Motor neuron (in vitro differentiated cells): ENCODE measurements at regions not wholly inside any gene's neighbourhood (a gene's known extent, or its start where the extent isn't known, plus 50 kb on each side); places are given as distances from the start of the nearest gene placed in this dataset.

Source experiments
- ATAC-seq, 8 experiments: fragments of 200-7000 bp; cut with Tn5 transposase; replicated peaks in 6 of 8; 2 replicates each; pipeline ENCODE4 v1.8.0; 2021; ENCODE audit warnings: mild to moderate bottlenecking in 8 of 8, moderate library complexity in 8 of 8
- H3K27ac ChIP-seq, 2 donors: fragments of 250-450 bp; sonication (Bioruptor Pico); 2 replicates each; pipeline ENCODE4 v1.9.0; 2021; ENCODE audit warnings: antibody characterized with exemption in 2 of 2, mild to moderate bottlenecking in 2 of 2, moderate library complexity in 1 of 2
- H3K4me1 ChIP-seq, 2 donors: fragments of 250-450 bp; sonication (Bioruptor Pico); replicated peaks in 1 of 2; 2 replicates each; pipeline ENCODE4 v1.6.1; 2021; ENCODE audit warnings: antibody characterized with exemption in 2 of 2, mild to moderate bottlenecking in 2 of 2, moderate library complexity in 1 of 2
- H3K4me3 ChIP-seq, 5 donors: fragments of 250-450 bp; sonication (Bioruptor Pico); 2 replicates each; pipeline ENCODE4 v1.9.0; 2021; ENCODE audit warnings: antibody characterized with exemption in 5 of 5, mild to moderate bottlenecking in 5 of 5, moderate library complexity in 4 of 5
- WGBS, 10 experiments: fragments of 450-650 bp; shearing (Covaris generic); methylation state at CpG; one replicate each; pipeline ENCODE4 v1.0.0; 2022; 5-methylcytosine and 5-hydroxymethylcytosine counted together
- in situ Hi-C, 9 experiments: fragments of 400-800 bp; cut with MboI; loops; one replicate each; pipeline ENCODE4 v1.15.0; 2021; ENCODE audit warnings: low sequenced_read_pairs in 9 of 9, low pct_unique_long_range_greater_than_20kb in 2 of 9; ENCODE audit not compliant: unreplicated experiment in 9 of 9

GRCh38 chr20:7449269-7449668, 491.0 kb downstream of the HAO1 start:
- no peaks in the 10 kb centered on the region for H3K4me1 ChIP-seq
- no peak overlapping the region for H3K27ac ChIP-seq
- no peak overlapping the region for H3K4me3 ChIP-seq
- no peak for ATAC-seq
- WGBS, 10 experiments: 0 to 86% (median 60%) methylated on average over 1 of the region's 1 CpG; no CpG with 5 or more reads in 2 of the 10 experiments
- in situ Hi-C loops: no loop called here

GRCh38 chr20:7452890-7453289, 487.4 kb downstream of the HAO1 start:
- in situ Hi-C loops: no loop called here
- ATAC-seq: no peak
- H3K27ac ChIP-seq: no peak overlapping the region
- no peaks in the 10 kb centered on the region for H3K4me1 ChIP-seq
- WGBS, 10 experiments: 56 to 100% (median 96%) methylated on average over 1 to 2 of the region's 2 CpGs
- no peak overlapping the region for H3K4me3 ChIP-seq

DNA sequence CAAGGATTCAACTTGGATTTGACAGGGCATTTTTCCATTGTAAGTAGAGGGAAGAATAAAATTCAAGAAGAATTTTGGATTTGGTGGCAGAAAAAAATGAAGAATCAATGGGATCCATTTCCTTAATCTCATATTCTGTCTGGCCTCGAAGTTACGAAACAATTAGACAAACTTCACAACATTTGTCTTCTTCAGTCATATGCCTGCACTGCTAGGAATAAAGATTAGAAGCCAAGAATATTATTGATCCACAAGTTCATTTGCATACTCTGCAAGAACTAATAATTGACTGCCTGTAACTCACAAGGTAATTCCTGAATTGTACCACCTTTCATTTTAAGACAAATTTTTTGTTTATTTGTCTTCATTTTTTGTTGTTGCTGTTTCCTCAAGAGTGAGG, 486.2 kb downstream of the HAO1 start:
- in situ Hi-C loops: no loop called here
- no peak overlapping the region for H3K4me3 ChIP-seq
- ATAC-seq: no peak
- no peak overlapping the region for H3K27ac ChIP-seq
- 44 to 94% (median 83%) methylated on average over 2 of the region's 2 CpGs; no CpG with 5 or more reads in 1 of the 10 experiments for WGBS, 10 experiments
- no peaks in the 10 kb centered on the region for H3K4me1 ChIP-seq

- ATAC-seq: no peak
- in situ Hi-C loops: no loop called here
- H3K4me1 ChIP-seq: no peaks in the 10 kb centered on the region
- H3K4me3 ChIP-seq: no peak overlapping the region
- WGBS, 10 experiments: 71 to 92% (median 83%) methylated on average over 1 to 3 of the region's 3 CpGs
- no peak overlapping the region for H3K27ac ChIP-seq
Observed at GRCh38 chr20:7458459-7458858, 481.8 kb downstream of the HAO1 start.

DNA sequence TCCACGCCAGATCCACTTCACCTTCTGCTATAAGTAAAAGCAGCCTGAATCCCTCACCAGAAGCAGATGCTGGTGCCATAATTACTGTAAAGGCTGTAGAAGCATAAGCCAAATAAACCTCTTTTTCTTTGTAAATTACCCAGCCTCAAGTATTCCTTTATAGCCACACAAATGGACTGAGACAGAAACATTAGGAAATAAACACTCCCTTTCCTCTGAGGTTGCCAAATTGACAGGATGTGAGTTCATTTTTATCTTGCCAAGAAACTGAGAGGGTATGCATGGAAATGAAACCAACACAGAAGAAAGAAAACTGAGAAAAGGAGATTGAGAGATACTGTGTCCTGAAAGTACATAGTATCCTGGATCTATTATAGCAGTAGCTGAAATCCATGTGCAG, 481.2 kb downstream of the HAO1 start:
- ATAC-seq: no peak
- in situ Hi-C loops: no loop called here
- 29 to 100% (median 67%) methylated on average over 1 of the region's 1 CpG; no CpG with 5 or more reads in 5 of the 10 experiments for WGBS, 10 experiments
- Histone ChIP-seq H3K4me1 (no peaks in the 10 kb centered on the region), H3K27ac (no peak overlapping the region), H3K4me3 (no peak overlapping the region)

- Histone ChIP-seq H3K27ac (no peak overlapping the region), H3K4me3 (no peak overlapping the region), H3K4me1 (no peaks in the 10 kb centered on the region)
- WGBS, 10 experiments: 20 to 100% (median 60%) methylated on average over 1 of the region's 1 CpG; no CpG with 5 or more reads in 5 of the 10 experiments
- no peak for ATAC-seq
- in situ Hi-C loops: no loop called here
Observed at GRCh38 chr20:7463290-7463689, 477.0 kb downstream of the HAO1 start.

- whole genome bisulfite sequencing, 10 experiments: 50 to 89% (median 70%) methylated on average over 1 to 2 of the region's 2 CpGs; no CpG with 5 or more reads in 6 of the 10 experiments
- in situ Hi-C loops: no loop called here
- ATAC-seq: no peak
- no peak overlapping the region for H3K4me3 ChIP-seq
- no peak overlapping the region for H3K27ac ChIP-seq
- H3K4me1 ChIP-seq: no peaks in the 10 kb centered on the region
Observed at GRCh38 chr20:7470912-7471311, 469.3 kb downstream of the HAO1 start.

- Histone ChIP-seq H3K4me3 (no peak overlapping the region), H3K27ac (no peak overlapping the region), H3K4me1 (no peaks in the 10 kb centered on the region)
- no peak for ATAC-seq
- in situ Hi-C loops: no loop called here
Observed at GRCh38 chr20:7490288-7490687, 450.0 kb downstream of the HAO1 start.

DNA sequence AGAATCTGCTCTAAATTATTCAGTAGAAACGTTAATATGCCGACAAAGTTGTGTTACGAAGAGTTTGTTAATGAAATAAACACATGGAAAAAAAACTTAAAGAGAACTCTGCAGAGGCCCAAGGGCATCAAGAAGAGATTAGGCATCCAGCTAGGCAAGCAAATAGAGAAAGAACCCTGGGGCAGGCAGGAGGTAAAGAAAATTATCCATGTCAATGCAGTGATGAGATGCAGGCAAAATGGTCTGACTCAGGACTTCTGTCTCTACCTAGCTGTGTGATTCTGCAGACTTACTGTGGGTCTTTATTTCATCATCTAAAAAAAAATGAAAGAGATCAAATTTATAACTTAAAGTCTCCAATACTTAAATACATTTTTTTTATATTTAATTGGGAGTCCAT, 448.0 kb downstream of the HAO1 start:
- no peak for ATAC-seq
- Histone ChIP-seq H3K4me1 (no peaks in the 10 kb centered on the region), H3K4me3 (no peak overlapping the region), H3K27ac (no peak overlapping the region)
- WGBS, 10 experiments: 38 to 91% (median 67%) methylated on average over 2 to 3 of the region's 3 CpGs
- in situ Hi-C loops: no loop called here

GRCh38 chr20:7493311-7493710, 446.9 kb downstream of the HAO1 start:
- 36 to 100% (median 93%) methylated on average over 1 to 2 of the region's 2 CpGs; no CpG with 5 or more reads in 5 of the 10 experiments for WGBS, 10 experiments
- no peaks in the 10 kb centered on the region for H3K4me1 ChIP-seq
- H3K27ac ChIP-seq: no peak overlapping the region
- no peak for ATAC-seq
- no peak overlapping the region for H3K4me3 ChIP-seq
- in situ Hi-C loops: no loop called here

DNA sequence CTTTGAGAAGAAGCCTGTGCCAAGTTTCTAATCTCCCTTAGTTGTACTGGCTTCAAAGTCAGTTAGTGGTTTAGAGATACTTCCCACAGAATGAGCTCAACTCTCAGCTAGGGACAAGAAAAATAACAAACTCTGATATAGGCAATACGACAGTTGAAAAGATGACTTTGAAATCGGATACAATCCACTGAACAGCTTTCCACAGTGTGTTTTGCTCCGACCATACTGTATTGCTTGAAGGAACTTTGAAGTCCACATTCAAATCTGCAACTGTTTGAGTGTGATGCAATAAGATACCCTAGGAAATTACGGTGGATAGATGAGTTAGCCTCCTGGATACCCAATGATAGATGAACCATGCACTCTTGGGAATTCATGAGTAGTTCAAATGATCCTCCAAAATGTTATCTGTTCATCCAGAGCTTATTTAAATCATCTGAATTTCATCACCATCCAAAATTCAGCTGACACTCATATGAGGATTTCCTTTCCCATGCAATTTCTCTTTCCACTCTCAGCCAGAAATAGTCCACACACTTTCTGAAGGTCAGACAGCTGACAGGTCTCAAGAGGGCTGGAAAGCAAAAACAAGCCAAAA, 443.8 kb downstream of the HAO1 start:
- in situ Hi-C loops: no loop called here
- ATAC-seq: no peak
- Histone ChIP-seq H3K27ac (no peak overlapping the region), H3K4me3 (no peak overlapping the region), H3K4me1 (no peaks in the 10 kb centered on the region)
- 8 to 100% (median 86%) methylated on average over 1 to 4 of the region's 4 CpGs; no CpG with 5 or more reads in 3 of the 10 experiments for WGBS, 10 experiments

GRCh38 chr20:7497985-7498384, 442.3 kb downstream of the HAO1 start:
- WGBS, 10 experiments: 25 to 100% (median 100%) methylated on average over 1 of the region's 1 CpG; no CpG with 5 or more reads in 3 of the 10 experiments
- ATAC-seq: no peak
- in situ Hi-C loops: no loop called here

GRCh38 chr20:7499201-7499600, 441.1 kb downstream of the HAO1 start:
- in situ Hi-C loops: no loop called here
- Histone ChIP-seq H3K4me1 (no peaks in the 10 kb centered on the region), H3K27ac (no peak overlapping the region), H3K4me3 (no peak overlapping the region)
- no peak for ATAC-seq

More at GRCh38 chr20:7497985-7498384, 442.3 kb downstream of the HAO1 start:
- H3K4me3 ChIP-seq: no peak overlapping the region
- H3K27ac ChIP-seq: no peak overlapping the region
- H3K4me1 ChIP-seq: no peaks in the 10 kb centered on the region

DNA sequence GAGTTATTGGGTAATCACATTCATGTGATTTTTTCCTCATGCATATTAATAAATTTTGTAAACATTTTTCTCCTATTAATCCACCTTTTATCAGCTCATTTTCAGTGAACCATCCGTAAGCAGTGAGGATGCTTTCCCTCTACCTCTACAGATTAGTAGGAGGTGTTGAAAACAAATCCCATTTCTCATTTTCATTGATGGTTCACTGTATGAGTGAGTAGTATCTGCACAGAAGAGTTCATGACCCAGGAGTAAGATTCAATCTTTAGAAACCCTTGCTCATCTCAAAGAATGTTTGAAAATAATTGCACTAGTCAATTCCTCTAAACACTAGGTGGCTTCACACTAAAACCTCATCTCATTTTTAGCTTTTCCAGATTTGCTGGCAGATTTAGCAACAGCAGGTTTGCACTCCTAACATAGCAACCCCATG, 440.0 kb downstream of the HAO1 start:
- ATAC-seq: no peak
- Histone ChIP-seq H3K27ac (no peak overlapping the region), H3K4me1 (no peaks in the 10 kb centered on the region), H3K4me3 (no peak overlapping the region)
- 13 to 100% (median 83%) methylated on average over 1 of the region's 1 CpG; no CpG with 5 or more reads in 3 of the 10 experiments for WGBS, 10 experiments
- in situ Hi-C loops: no loop called here
